ENCODE measurements at regions not wholly inside any gene's neighbourhood (a gene's known extent, or its start where the extent isn't known, plus 50 kb on each side); places are given as distances from the start of the nearest gene placed in this dataset.

DNA sequence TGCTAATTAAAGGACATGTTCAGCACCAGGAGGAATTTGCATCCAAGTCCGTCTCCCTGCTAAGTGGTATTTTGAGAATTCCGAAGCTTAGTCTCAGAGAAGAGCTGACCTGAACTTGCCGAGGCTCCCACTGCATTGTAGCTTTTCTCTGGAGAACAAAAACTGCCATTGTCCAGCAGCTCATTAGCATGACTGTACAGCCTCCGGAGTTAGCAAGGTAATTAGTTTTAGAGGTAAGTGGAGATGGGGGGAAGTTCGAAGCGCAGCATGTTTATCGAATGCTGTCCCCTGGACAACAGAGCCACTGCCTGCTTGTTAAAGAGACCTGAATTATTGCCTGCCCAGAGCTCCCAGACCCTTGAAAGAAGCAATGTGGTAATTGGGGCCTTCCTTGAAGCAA is 160.3 kb upstream of the PELI2 start:
- no peaks in the 10 kb centered on the region for H3K9me3 Mint-ChIP-seq
- no peak overlapping the region for H3K27ac Mint-ChIP-seq
- no peak for DNase-seq
- H3K27me3 Mint-ChIP-seq = peaks cover 9% of the 10 kb centered on the region
- CTCF ChIA-PET = no interaction called here
- no peaks in the 10 kb centered on the region for H3K4me1 Mint-ChIP-seq
- H3K4me3 Mint-ChIP-seq = no peak overlapping the region
- POLR2A ChIA-PET = interaction anchor here (0.9 kb wide), 1 partner anchor 12 kb away, joined by 3 read pairs; no protein-coding TSS in a partner anchor
- no peaks in the 10 kb centered on the region for H3K36me3 Mint-ChIP-seq (ENCODE audit: low read depth)

- no peak overlapping the region for H3K4me3 Mint-ChIP-seq
- H3K4me1 Mint-ChIP-seq = no peaks in the 10 kb centered on the region
- H3K9me3 Mint-ChIP-seq = no peaks in the 10 kb centered on the region
- ChIA-PET POLR2A (no interaction called here), CTCF (no interaction called here)
- H3K27me3 Mint-ChIP-seq = peaks cover 5% of the 10 kb centered on the region
- H3K36me3 Mint-ChIP-seq (ENCODE audit: low read depth) = no peaks in the 10 kb centered on the region
- H3K27ac Mint-ChIP-seq = no peak overlapping the region
- no peak for DNase-seq
Measured at GRCh38 chr14:55963295-55963694, 154.9 kb upstream of the PELI2 start.

DNA sequence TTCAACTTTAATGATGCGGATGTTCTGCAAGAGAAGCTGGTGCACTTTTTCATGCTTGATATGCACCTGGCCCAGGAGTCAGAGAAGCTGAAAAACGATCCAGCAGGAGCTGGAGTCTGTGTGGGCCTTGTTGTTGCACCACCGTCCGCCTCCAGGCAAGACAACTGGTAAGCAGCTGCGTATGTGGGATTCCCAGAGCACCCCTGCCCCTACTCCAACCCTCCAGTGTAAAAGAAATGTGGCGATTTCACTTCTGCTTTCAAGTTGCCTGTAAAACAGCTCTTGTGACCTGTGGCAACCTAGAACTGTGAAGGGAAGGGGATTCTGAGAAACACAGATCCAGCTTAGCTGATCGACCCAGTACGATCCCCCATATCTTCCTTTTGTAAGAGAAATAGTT is 154.1 kb upstream of the PELI2 start:
- H3K9me3 Mint-ChIP-seq = no peaks in the 10 kb centered on the region
- no peaks in the 10 kb centered on the region for H3K36me3 Mint-ChIP-seq (ENCODE audit: low read depth)
- no peak for DNase-seq
- H3K27ac Mint-ChIP-seq = no peak overlapping the region
- ChIA-PET POLR2A (no interaction called here), CTCF (interaction anchor here (0.5 kb wide), 1 partner anchor 818 kb away, joined by 3 read pairs; no protein-coding TSS in a partner anchor)
- H3K4me3 Mint-ChIP-seq = no peak overlapping the region
- H3K27me3 Mint-ChIP-seq = peaks cover 5% of the 10 kb centered on the region
- H3K4me1 Mint-ChIP-seq = no peaks in the 10 kb centered on the region

GRCh38 chr14:55964821-55965220 is 153.4 kb upstream of the PELI2 start:
- POLR2A ChIA-PET = no interaction called here
- Mint-ChIP-seq H3K27me3 (peaks cover 3% of the 10 kb centered on the region), H3K4me3 (no peak overlapping the region), H3K27ac (no peak overlapping the region), H3K36me3 (ENCODE audit: low read depth) (no peaks in the 10 kb centered on the region), H3K4me1 (no peaks in the 10 kb centered on the region), H3K9me3 (no peaks in the 10 kb centered on the region)
- no peak for DNase-seq
- CTCF ChIA-PET = interaction anchor here (0.5 kb wide), 1 partner anchor 817 kb away, joined by 3 read pairs; no protein-coding TSS in a partner anchor

DNA sequence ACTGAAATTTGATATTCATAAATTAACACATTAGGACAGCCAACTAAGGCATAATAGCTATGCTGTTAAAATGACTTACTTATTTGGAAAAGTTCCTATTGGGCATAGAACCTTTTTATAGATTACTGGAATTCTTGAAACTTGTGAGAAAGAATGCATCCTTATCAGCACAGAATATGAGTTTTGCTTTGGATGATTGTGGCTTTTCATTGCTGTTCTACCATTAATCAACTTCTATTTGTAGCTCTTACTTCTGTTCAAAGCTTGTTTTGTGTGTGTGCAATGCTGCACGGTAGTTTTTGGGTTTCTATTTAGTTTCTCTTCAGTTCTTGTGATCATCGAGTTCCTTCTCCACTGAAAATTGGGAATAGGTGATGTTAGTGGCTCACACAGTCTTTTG is 152.4 kb upstream of the PELI2 start:
- H3K4me3 Mint-ChIP-seq = no peak overlapping the region

DNA sequence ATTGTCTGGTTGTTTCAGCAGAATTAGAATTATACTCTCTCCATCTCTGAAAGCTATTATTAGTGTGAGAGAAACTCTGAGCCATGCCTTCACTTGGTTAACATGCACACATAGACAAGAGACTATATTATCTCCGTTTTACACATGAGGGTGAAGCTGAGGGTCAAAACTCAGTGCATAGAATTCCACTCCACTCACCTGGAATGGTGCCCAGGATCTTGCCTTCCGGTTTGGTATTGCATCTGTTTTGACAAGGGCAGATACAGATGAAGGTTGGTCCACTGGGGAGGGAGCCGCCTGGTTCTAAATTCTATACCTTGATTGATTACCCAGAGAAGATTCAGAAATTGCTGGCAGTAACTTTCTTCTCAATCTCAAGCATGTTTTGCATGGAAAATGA is 149.5 kb upstream of the PELI2 start:
- H3K4me1 Mint-ChIP-seq = no peaks in the 10 kb centered on the region
- no peak overlapping the region for H3K4me3 Mint-ChIP-seq
- no peaks in the 10 kb centered on the region for H3K9me3 Mint-ChIP-seq
- POLR2A ChIA-PET = no interaction called here
- no peaks in the 10 kb centered on the region for H3K36me3 Mint-ChIP-seq (ENCODE audit: low read depth)
- no peak overlapping the region for H3K27ac Mint-ChIP-seq
- CTCF ChIA-PET = no interaction called here
- no peak for DNase-seq
- H3K27me3 Mint-ChIP-seq = no peaks in the 10 kb centered on the region

More for the DNA sequence above, 152.4 kb upstream of the PELI2 start:
- H3K36me3 Mint-ChIP-seq (ENCODE audit: low read depth) = no peaks in the 10 kb centered on the region
- H3K27ac Mint-ChIP-seq = no peak overlapping the region
- no peaks in the 10 kb centered on the region for H3K9me3 Mint-ChIP-seq
- H3K27me3 Mint-ChIP-seq = peaks cover 1% of the 10 kb centered on the region
- CTCF ChIA-PET = no interaction called here
- DNase-seq = no peak
- POLR2A ChIA-PET = no interaction called here
- no peaks in the 10 kb centered on the region for H3K4me1 Mint-ChIP-seq

DNA sequence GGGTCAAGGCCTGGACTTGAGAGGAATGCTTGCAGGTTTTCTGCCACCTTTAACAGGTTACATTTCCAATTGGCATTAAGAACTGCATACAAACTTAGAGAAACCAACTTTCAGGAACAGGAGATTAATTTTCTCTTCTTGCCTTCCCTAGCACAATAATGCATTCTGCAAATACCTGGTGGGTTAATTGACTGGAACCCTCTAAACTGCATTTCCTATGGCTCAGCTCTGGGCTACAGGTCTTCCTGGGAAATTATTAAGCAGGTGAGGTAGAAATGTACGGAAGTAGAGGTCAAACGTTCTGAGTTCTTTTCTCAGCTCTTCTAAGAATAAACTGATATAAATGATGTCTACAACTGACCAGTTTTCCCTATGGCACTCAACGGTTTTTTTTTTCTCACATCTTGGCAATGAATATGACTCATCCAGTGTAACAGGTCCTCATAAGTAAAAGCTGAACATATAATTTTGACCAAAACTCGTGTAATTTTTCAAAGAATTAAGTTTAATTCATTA is 144.9 kb upstream of the PELI2 start:
- POLR2A ChIA-PET = no interaction called here
- no peaks in the 10 kb centered on the region for H3K36me3 Mint-ChIP-seq (ENCODE audit: low read depth)
- H3K27ac Mint-ChIP-seq = no peak overlapping the region
- no peaks in the 10 kb centered on the region for H3K9me3 Mint-ChIP-seq
- DNase-seq = no peak
- no peaks in the 10 kb centered on the region for H3K27me3 Mint-ChIP-seq
- no peaks in the 10 kb centered on the region for H3K4me1 Mint-ChIP-seq
- H3K4me3 Mint-ChIP-seq = no peak overlapping the region
- CTCF ChIA-PET = no interaction called here

DNA sequence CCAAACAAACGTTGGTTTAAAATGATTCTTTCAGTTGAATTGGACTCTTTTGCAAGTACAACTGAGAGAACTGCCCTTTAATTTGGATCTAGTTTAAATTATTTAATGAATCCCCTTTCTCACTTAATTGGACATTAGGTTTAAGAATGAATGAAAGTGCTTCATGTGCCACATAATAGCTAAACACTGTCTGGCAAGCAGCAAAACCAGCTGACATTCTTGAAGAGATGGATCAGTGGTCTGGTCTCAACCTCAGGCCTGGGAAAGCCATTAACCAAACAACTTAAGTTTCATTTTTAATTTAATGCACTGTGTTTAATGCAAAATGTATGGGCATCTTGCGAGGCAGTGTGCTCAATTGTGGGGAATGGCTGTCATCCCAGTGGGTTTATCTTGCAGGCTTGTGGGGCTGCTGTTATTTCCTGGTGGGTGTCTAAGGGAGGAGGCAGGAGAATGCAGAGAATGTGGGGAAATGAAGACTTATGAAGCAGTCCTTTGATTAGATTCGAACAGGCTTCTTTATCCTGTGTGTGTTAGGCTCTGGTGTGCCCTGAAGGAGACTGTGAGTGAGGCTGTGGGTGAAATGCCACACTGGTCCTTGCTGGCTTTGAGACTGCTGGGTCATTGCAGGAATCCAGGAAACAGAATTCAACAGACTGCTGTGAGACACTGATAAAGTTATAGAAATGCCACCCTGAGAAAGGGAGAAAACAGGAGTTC is 144.1 kb upstream of the PELI2 start:
- Mint-ChIP-seq H3K27ac (no peak overlapping the region), H3K36me3 (ENCODE audit: low read depth) (no peaks in the 10 kb centered on the region), H3K4me3 (no peak overlapping the region), H3K9me3 (no peaks in the 10 kb centered on the region), H3K4me1 (no peaks in the 10 kb centered on the region), H3K27me3 (no peaks in the 10 kb centered on the region)
- CTCF ChIA-PET = no interaction called here
- POLR2A ChIA-PET = no interaction called here
- DNase-seq = no peak

GRCh38 chr14:55975281-55975910 is 142.8 kb upstream of the PELI2 start:
- CTCF ChIA-PET = no interaction called here
- no peaks in the 10 kb centered on the region for H3K9me3 Mint-ChIP-seq
- POLR2A ChIA-PET = no interaction called here
- no peak overlapping the region for H3K4me3 Mint-ChIP-seq
- H3K4me1 Mint-ChIP-seq = no peaks in the 10 kb centered on the region
- no peaks in the 10 kb centered on the region for H3K27me3 Mint-ChIP-seq
- DNase-seq = no peak
- no peaks in the 10 kb centered on the region for H3K36me3 Mint-ChIP-seq (ENCODE audit: low read depth)
- H3K27ac Mint-ChIP-seq = no peak overlapping the region

- no peaks in the 10 kb centered on the region for H3K36me3 Mint-ChIP-seq (ENCODE audit: low read depth)
- H3K4me1 Mint-ChIP-seq = no peaks in the 10 kb centered on the region
- H3K27ac Mint-ChIP-seq = no peak overlapping the region
- no peak for DNase-seq
- H3K9me3 Mint-ChIP-seq = no peaks in the 10 kb centered on the region
- no peaks in the 10 kb centered on the region for H3K27me3 Mint-ChIP-seq
- ChIA-PET CTCF (no interaction called here), POLR2A (no interaction called here)
- H3K4me3 Mint-ChIP-seq = no peak overlapping the region
Measured at GRCh38 chr14:55976219-55976618, 142.0 kb upstream of the PELI2 start.

- H3K27ac Mint-ChIP-seq = no peak overlapping the region
- H3K27me3 Mint-ChIP-seq = no peaks in the 10 kb centered on the region
- no peak for DNase-seq
- H3K9me3 Mint-ChIP-seq = no peaks in the 10 kb centered on the region
- no peaks in the 10 kb centered on the region for H3K4me1 Mint-ChIP-seq
- POLR2A ChIA-PET = no interaction called here
- CTCF ChIA-PET = no interaction called here
- H3K36me3 Mint-ChIP-seq (ENCODE audit: low read depth) = no peaks in the 10 kb centered on the region
- no peak overlapping the region for H3K4me3 Mint-ChIP-seq
Measured at GRCh38 chr14:55976655-55977054, 141.6 kb upstream of the PELI2 start.

- H3K9me3 Mint-ChIP-seq = no peaks in the 10 kb centered on the region
- H3K27ac Mint-ChIP-seq = no peak overlapping the region
- H3K4me3 Mint-ChIP-seq = no peak overlapping the region
- no peaks in the 10 kb centered on the region for H3K36me3 Mint-ChIP-seq (ENCODE audit: low read depth)
- CTCF ChIA-PET = no interaction called here
- DNase-seq = no peak
- H3K4me1 Mint-ChIP-seq = no peaks in the 10 kb centered on the region
- POLR2A ChIA-PET = no interaction called here
- H3K27me3 Mint-ChIP-seq = no peaks in the 10 kb centered on the region
Measured at GRCh38 chr14:55977392-55978150, 140.6 kb upstream of the PELI2 start.

GRCh38 chr14:55979096-55979495 is 139.1 kb upstream of the PELI2 start:
- no peaks in the 10 kb centered on the region for H3K36me3 Mint-ChIP-seq (ENCODE audit: low read depth)
- peaks cover 6% of the 10 kb centered on the region for H3K27me3 Mint-ChIP-seq
- ChIA-PET CTCF (no interaction called here), POLR2A (no interaction called here)
- H3K4me3 Mint-ChIP-seq = no peak overlapping the region
- no peak overlapping the region for H3K27ac Mint-ChIP-seq
- DNase-seq = no peak
- no peaks in the 10 kb centered on the region for H3K9me3 Mint-ChIP-seq
- no peaks in the 10 kb centered on the region for H3K4me1 Mint-ChIP-seq
